AG10803 (cell line): ENCODE measurements at regions not wholly inside any gene's neighbourhood (a gene's known extent, or its start where the extent isn't known, plus 50 kb on each side); places are given as distances from the start of the nearest gene placed in this dataset.

Experiments
- DNase-seq: peaks from one replicate; pipeline ENCODE4 v3.0.0; 2010; ENCODE audit warnings: low read depth
- H3K4me3 ChIP-seq: 2 replicates; pipeline ENCODE4 v1.5.1; 2011; ENCODE audit warnings: mild to moderate bottlenecking, low read length, control low read depth
- TF ChIP-seq, protein P1 (sequence below): conservative IDR thresholded peaks from 2 replicates; pipeline ENCODE4 v1.5.1; 2011; ENCODE audit warnings: mild to moderate bottlenecking, low read length, control low read depth, inconsistent platforms

- H3K4me3 ChIP-seq, result no peak overlapping the region
- DNase-seq, result no peak
- TF ChIP-seq, protein P1, sequence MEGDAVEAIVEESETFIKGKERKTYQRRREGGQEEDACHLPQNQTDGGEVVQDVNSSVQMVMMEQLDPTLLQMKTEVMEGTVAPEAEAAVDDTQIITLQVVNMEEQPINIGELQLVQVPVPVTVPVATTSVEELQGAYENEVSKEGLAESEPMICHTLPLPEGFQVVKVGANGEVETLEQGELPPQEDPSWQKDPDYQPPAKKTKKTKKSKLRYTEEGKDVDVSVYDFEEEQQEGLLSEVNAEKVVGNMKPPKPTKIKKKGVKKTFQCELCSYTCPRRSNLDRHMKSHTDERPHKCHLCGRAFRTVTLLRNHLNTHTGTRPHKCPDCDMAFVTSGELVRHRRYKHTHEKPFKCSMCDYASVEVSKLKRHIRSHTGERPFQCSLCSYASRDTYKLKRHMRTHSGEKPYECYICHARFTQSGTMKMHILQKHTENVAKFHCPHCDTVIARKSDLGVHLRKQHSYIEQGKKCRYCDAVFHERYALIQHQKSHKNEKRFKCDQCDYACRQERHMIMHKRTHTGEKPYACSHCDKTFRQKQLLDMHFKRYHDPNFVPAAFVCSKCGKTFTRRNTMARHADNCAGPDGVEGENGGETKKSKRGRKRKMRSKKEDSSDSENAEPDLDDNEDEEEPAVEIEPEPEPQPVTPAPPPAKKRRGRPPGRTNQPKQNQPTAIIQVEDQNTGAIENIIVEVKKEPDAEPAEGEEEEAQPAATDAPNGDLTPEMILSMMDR, result no peak
Measured at GRCh38 chr5:50947906-50948683, 281.7 kb downstream of the PARP8 start.

DNA sequence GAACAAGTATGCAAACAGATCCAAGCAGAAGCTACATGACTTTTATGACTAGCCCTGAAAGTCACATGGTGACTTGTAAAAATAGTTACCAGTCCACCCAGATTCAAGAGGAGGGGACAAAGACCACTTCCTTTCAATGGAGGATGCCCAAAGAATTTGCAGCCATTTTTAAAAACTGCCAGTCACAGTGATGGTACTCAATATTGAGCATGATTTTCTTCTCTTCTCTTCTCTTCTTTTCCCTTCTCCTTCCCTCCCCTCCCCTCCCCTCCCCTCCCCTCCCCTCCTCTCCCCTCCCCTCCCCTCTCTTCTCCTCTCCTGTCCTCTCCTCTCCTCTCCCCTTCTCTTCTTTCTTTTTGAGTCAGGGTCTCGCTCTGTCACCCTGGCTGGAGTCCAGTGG, 286.9 kb downstream of the PARP8 start:
- H3K4me3 ChIP-seq, result no peak overlapping the region
- TF ChIP-seq, protein P1, result no peak
- DNase-seq, result no peak

GRCh38 chr5:50958852-50959457, 292.5 kb downstream of the PARP8 start:
- DNase-seq, result peak; percentile 31
- no peak overlapping the region for H3K4me3 ChIP-seq
- TF ChIP-seq, protein P1, result peak; percentile 69

GRCh38 chr5:50962934-50963872, 296.8 kb downstream of the PARP8 start:
- H3K4me3 ChIP-seq, result peak overlapping the region; percentile 58
- DNase-seq, result peak; percentile 39
- TF ChIP-seq, protein P1, result peak; percentile 96

DNA sequence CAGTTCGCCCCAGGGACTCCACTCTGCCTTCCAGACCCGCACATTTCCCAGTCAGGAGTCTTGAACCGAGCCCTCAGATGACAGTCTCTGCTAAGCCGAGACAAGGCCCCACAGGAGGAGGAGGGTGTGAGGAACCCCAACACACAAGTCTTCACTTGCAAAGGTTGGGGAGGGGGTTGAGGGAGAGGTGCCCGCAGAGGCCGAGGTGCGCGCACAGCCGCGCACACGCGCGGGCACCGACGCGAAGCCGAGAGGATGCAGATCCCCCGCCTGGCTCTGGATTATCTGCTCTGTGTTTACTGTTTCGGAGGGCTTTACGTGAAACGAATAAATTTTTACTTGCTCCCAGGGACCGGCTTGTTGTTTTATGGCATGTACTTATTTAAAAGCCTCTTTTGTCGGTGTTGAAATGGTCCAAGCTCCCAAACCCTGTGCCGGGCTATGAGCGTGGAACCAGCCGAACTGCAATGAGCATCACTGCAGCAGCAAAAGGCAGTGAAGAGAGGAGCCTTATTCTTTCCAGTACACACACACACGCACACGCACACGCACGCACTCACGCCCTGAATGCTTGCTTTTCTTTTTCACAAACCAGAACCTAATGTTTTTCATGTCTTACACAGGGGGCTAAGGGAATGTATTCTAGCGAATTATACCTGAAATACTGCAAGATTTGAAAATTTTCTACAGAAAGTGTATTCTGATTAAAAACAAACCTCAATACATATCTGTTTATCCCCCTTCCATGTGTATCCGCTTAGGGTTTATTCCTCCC, 297.7 kb downstream of the PARP8 start:
- DNase-seq, result no peak
- H3K4me3 ChIP-seq, result no peak overlapping the region
- TF ChIP-seq, protein P1, result no peak

DNA sequence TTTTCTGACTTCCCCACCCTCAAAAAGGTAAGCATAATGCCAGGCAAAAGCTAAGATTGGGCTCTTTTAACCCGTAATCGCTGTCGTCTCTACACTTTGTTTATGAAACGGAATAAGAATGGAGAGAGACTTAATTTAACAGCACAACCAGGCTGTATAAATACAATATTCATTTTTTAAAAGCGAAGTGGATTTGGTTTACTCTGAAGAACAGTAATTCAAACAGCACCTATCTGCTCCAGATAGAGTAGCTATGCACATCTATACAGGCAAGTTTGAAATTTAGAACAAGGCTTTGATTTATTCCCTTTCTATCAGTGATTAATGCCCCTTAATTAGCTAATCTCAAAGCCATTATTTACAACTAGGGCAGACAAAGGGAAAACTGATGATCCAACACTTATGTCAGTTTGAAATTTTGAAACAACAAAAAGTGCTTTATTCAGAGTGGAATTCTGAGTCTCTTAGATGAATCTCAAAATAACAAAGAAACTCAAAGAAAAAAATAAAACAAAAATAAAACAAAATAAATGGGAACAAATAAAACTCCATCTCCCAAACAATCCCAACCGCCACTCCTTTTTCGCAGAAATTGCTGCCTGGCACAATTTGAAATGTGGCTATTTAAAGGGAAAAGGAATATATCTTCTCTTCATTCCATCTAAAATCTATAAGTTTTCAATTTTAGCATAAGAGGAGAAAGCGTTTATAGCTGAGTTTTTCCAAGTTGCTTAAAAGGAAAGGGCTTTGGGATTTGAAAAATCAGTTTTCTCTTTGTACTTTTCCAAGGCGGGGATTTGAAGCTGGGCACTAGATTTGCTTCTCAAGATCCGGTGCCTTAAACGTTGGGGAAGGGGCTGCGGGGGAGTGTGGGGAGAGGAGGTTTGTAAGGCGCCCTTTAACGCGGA, 298.6 kb downstream of the PARP8 start:
- DNase-seq, result no peak
- no peak overlapping the region for H3K4me3 ChIP-seq
- TF ChIP-seq, protein P1, result no peak
